Osteoblast (primary cell): ENCODE measurements at regions not wholly inside any gene's neighbourhood (a gene's known extent, or its start where the extent isn't known, plus 50 kb on each side); places are given as distances from the start of the nearest gene placed in this dataset.

ENCODE experiments used
- DNase-seq: peaks from one replicate; pipeline ENCODE4 v3.0.0; 2011; ENCODE audit warnings: low spot score, mixed read lengths; ENCODE audit not compliant: insufficient read length; ENCODE audit errors: missing footprints
- H2AFZ ChIP-seq: 2 replicates; pipeline ENCODE4 v1.6.0; 2011; ENCODE audit warnings: mild to moderate bottlenecking, low read length
- H3K27ac ChIP-seq: 2 replicates; pipeline ENCODE4 v1.5.1; 2011; ENCODE audit warnings: mild to moderate bottlenecking, low read depth, low read length, moderate library complexity
- H3K27me3 ChIP-seq: 2 replicates; pipeline ENCODE4 v1.6.0; 2012; ENCODE audit warnings: mild to moderate bottlenecking, control low read depth, inconsistent platforms, low read length, moderate library complexity; ENCODE audit not compliant: insufficient read depth
- H3K36me3 ChIP-seq: 2 replicates; pipeline ENCODE4 v1.5.1; 2011; ENCODE audit warnings: mild to moderate bottlenecking, low read length, control low read depth, moderate library complexity; ENCODE audit not compliant: insufficient read depth
- H3K4me1 ChIP-seq: 2 replicates; pipeline ENCODE4 v1.5.1; 2011; ENCODE audit warnings: mild to moderate bottlenecking, low read length, control low read depth, moderate library complexity; ENCODE audit not compliant: insufficient read depth
- H3K4me2 ChIP-seq: 2 replicates; pipeline ENCODE4 v1.6.0; 2011; ENCODE audit warnings: mild to moderate bottlenecking, low read length; ENCODE audit not compliant: insufficient read depth
- H3K4me3 ChIP-seq: fragments of 200-600 bp; sonication (generic); 3 replicates; pipeline ENCODE4 v1.5.1; 2012; ENCODE audit warnings: mild to moderate bottlenecking, low read length, inconsistent platforms; ENCODE audit not compliant: insufficient read depth
- H3K79me2 ChIP-seq: 2 replicates; pipeline ENCODE4 v1.6.0; 2012; ENCODE audit warnings: mild to moderate bottlenecking, low read length, control low read depth, inconsistent platforms; ENCODE audit not compliant: insufficient read depth
- H3K9me3 ChIP-seq: 2 replicates; pipeline ENCODE4 v1.5.1; 2011; ENCODE audit warnings: low read depth, low read length, control low read depth
- H4K20me1 ChIP-seq: 2 replicates; pipeline ENCODE4 v1.6.0; 2012; ENCODE audit warnings: mild to moderate bottlenecking, low read length, control low read depth; ENCODE audit not compliant: insufficient read depth
- CTCF ChIP-seq: IDR thresholded peaks from 2 replicates; pipeline ENCODE4 v1.5.1; 2011; ENCODE audit warnings: mild to moderate bottlenecking, low read depth, low read length, moderate library complexity; ENCODE audit errors: extremely low read depth

GRCh38 chr1:233523047-233523446 is 90.9 kb upstream of the KCNK1 start:
- DNase-seq, result no peak
- no peaks in the 10 kb centered on the region for H3K4me1 ChIP-seq
- no peaks in the 10 kb centered on the region for H3K27me3 ChIP-seq
- no peaks in the 10 kb centered on the region for H3K9me3 ChIP-seq
- H3K4me3 ChIP-seq, result no peak overlapping the region
- H2AFZ ChIP-seq, result no peak overlapping the region
- H4K20me1 ChIP-seq, result no peaks in the 10 kb centered on the region
- no peaks in the 10 kb centered on the region for H3K79me2 ChIP-seq
- no peaks in the 10 kb centered on the region for H3K36me3 ChIP-seq
- no peak overlapping the region for H3K4me2 ChIP-seq
- TF ChIP-seq CTCF, result no peak
- no peak overlapping the region for H3K27ac ChIP-seq

- no peaks in the 10 kb centered on the region for H3K27me3 ChIP-seq
These were observed 86.1 kb upstream of the KCNK1 start for GRCh38 chr1:233527818-233528217.

GRCh38 chr1:233530665-233531386 is 83.1 kb upstream of the KCNK1 start:
- Histone ChIP-seq H3K27ac (no peak overlapping the region), H2AFZ (no peak overlapping the region), H3K36me3 (no peaks in the 10 kb centered on the region), H3K4me3 (no peak overlapping the region), H3K4me2 (no peak overlapping the region), H3K9me3 (no peaks in the 10 kb centered on the region), H3K79me2 (no peaks in the 10 kb centered on the region), H3K4me1 (no peaks in the 10 kb centered on the region), H4K20me1 (no peaks in the 10 kb centered on the region), H3K27me3 (no peaks in the 10 kb centered on the region)
- TF ChIP-seq CTCF, result no peak
- DNase-seq, result no peak

More at GRCh38 chr1:233527818-233528217, 86.1 kb upstream of the KCNK1 start:
- Histone ChIP-seq H3K4me3 (no peak overlapping the region), H3K4me2 (no peak overlapping the region), H3K9me3 (no peaks in the 10 kb centered on the region), H3K27ac (no peak overlapping the region), H3K79me2 (no peaks in the 10 kb centered on the region), H2AFZ (no peak overlapping the region), H3K4me1 (no peaks in the 10 kb centered on the region), H4K20me1 (no peaks in the 10 kb centered on the region), H3K36me3 (no peaks in the 10 kb centered on the region)
- TF ChIP-seq CTCF, result no peak
- DNase-seq, result no peak

GRCh38 chr1:233540816-233541215 is 73.1 kb upstream of the KCNK1 start:
- Histone ChIP-seq H3K27me3 (no peaks in the 10 kb centered on the region), H3K36me3 (no peaks in the 10 kb centered on the region), H3K9me3 (no peaks in the 10 kb centered on the region), H3K4me2 (no peak overlapping the region), H3K27ac (no peak overlapping the region), H2AFZ (no peak overlapping the region), H3K79me2 (no peaks in the 10 kb centered on the region), H4K20me1 (no peaks in the 10 kb centered on the region), H3K4me1 (no peaks in the 10 kb centered on the region), H3K4me3 (no peak overlapping the region)
- TF ChIP-seq CTCF, result no peak
- no peak for DNase-seq
